ENCODE measurements at regions not wholly inside any gene's neighbourhood (a gene's known extent, or its start where the extent isn't known, plus 50 kb on each side); places are given as distances from the start of the nearest gene placed in this dataset.

GRCh38 chr11:112589155-112589554, 328.5 kb upstream of the PLET1 start:
- TF ChIP-seq, protein P1, sequence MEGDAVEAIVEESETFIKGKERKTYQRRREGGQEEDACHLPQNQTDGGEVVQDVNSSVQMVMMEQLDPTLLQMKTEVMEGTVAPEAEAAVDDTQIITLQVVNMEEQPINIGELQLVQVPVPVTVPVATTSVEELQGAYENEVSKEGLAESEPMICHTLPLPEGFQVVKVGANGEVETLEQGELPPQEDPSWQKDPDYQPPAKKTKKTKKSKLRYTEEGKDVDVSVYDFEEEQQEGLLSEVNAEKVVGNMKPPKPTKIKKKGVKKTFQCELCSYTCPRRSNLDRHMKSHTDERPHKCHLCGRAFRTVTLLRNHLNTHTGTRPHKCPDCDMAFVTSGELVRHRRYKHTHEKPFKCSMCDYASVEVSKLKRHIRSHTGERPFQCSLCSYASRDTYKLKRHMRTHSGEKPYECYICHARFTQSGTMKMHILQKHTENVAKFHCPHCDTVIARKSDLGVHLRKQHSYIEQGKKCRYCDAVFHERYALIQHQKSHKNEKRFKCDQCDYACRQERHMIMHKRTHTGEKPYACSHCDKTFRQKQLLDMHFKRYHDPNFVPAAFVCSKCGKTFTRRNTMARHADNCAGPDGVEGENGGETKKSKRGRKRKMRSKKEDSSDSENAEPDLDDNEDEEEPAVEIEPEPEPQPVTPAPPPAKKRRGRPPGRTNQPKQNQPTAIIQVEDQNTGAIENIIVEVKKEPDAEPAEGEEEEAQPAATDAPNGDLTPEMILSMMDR (IDR thresholded peaks at IDR 0.05; ENCODE audit: insufficient read depth, low read length, severe bottlenecking) = no peak
- H3K27me3 ChIP-seq (ENCODE audit: control insufficient read depth, insufficient read depth, low read length) = no peaks in the 10 kb centered on the region
- DNase-seq (ENCODE audit: low read depth) (no peak), FAIRE-seq (no peak)
- no peak overlapping the region for H3K4me3 ChIP-seq (ENCODE audit: low read depth, low read length)
- no peaks in the 10 kb centered on the region for H3K36me3 ChIP-seq (ENCODE audit: control insufficient read depth, insufficient read depth, low read length)

GRCh38 chr11:112590764-112591163, 330.1 kb upstream of the PLET1 start:
- no peaks in the 10 kb centered on the region for H3K27me3 ChIP-seq (ENCODE audit: control insufficient read depth, insufficient read depth, low read length)

GRCh38 chr11:112593440-112593839, 332.8 kb upstream of the PLET1 start:
- no peak for DNase-seq (ENCODE audit: low read depth)
- FAIRE-seq = no peak
- TF ChIP-seq, protein P1 (IDR thresholded peaks at IDR 0.05; ENCODE audit: insufficient read depth, low read length, severe bottlenecking) = no peak
- H3K27me3 ChIP-seq (ENCODE audit: control insufficient read depth, insufficient read depth, low read length) = no peaks in the 10 kb centered on the region
- H3K36me3 ChIP-seq (ENCODE audit: control insufficient read depth, insufficient read depth, low read length) = no peaks in the 10 kb centered on the region
- H3K4me3 ChIP-seq (ENCODE audit: low read depth, low read length) = no peak overlapping the region

More at GRCh38 chr11:112590764-112591163, 330.1 kb upstream of the PLET1 start:
- TF ChIP-seq, protein P1 (IDR thresholded peaks at IDR 0.05; ENCODE audit: insufficient read depth, low read length, severe bottlenecking) = no peak
- Histone ChIP-seq H3K36me3 (ENCODE audit: control insufficient read depth, insufficient read depth, low read length) (no peaks in the 10 kb centered on the region), H3K4me3 (ENCODE audit: low read depth, low read length) (no peak overlapping the region)
- FAIRE-seq = no peak
- peak; percentile 27 for DNase-seq (ENCODE audit: low read depth)

GRCh38 chr11:112596324-112596723, 335.7 kb upstream of the PLET1 start:
- FAIRE-seq = no peak

DNA sequence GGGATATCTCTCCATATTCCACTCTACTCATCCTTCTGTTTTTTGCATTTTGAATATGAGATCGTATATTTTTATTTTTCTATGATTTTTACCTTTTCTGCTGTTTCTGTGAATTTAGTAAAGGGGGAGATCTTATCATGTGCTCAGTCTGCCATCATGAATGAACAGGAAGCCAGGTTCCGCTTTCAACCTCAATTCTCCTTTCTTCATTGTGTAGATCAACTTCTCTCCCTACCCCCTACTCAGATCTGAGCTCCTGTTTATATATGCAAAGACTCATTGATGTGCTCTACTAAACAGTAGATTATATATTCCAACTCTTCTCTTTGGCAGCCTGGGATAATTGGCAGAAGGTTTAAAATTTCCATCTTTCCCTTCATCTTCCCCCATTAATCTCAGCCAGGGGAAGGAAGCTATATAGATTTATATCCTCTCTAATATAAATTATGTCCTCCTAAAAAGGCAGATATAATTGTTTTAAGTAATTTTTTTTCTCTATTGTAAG, 336.7 kb upstream of the PLET1 start:
- TF ChIP-seq, protein P1 (IDR thresholded peaks at IDR 0.05; ENCODE audit: insufficient read depth, low read length, severe bottlenecking) = no peak
- FAIRE-seq = no peak
- no peaks in the 10 kb centered on the region for H3K36me3 ChIP-seq (ENCODE audit: control insufficient read depth, insufficient read depth, low read length)
- DNase-seq (ENCODE audit: low read depth) = no peak
- no peak overlapping the region for H3K4me3 ChIP-seq (ENCODE audit: low read depth, low read length)
- H3K27me3 ChIP-seq (ENCODE audit: control insufficient read depth, insufficient read depth, low read length) = no peaks in the 10 kb centered on the region

More at GRCh38 chr11:112596324-112596723, 335.7 kb upstream of the PLET1 start:
- Histone ChIP-seq H3K36me3 (ENCODE audit: control insufficient read depth, insufficient read depth, low read length) (no peaks in the 10 kb centered on the region), H3K27me3 (ENCODE audit: control insufficient read depth, insufficient read depth, low read length) (no peaks in the 10 kb centered on the region), H3K4me3 (ENCODE audit: low read depth, low read length) (no peak overlapping the region)
- DNase-seq (ENCODE audit: low read depth) = no peak
- TF ChIP-seq, protein P1 (IDR thresholded peaks at IDR 0.05; ENCODE audit: insufficient read depth, low read length, severe bottlenecking) = no peak

- FAIRE-seq = no peak
These were observed 338.6 kb upstream of the PLET1 start for GRCh38 chr11:112599265-112599664.

More at GRCh38 chr11:112599265-112599664, 338.6 kb upstream of the PLET1 start:
- H3K36me3 ChIP-seq (ENCODE audit: control insufficient read depth, insufficient read depth, low read length) = no peaks in the 10 kb centered on the region
- no peaks in the 10 kb centered on the region for H3K27me3 ChIP-seq (ENCODE audit: control insufficient read depth, insufficient read depth, low read length)
- H3K4me3 ChIP-seq (ENCODE audit: low read depth, low read length) = no peak overlapping the region
- DNase-seq (ENCODE audit: low read depth) = no peak
- TF ChIP-seq, protein P1 (IDR thresholded peaks at IDR 0.05; ENCODE audit: insufficient read depth, low read length, severe bottlenecking) = no peak

All from bronchial epithelial cell (primary cell).